Lung (tissue), 11 donors: ENCODE measurements at regions not wholly inside any gene's neighbourhood (a gene's known extent, or its start where the extent isn't known, plus 50 kb on each side); places are given as distances from the start of the nearest gene placed in this dataset.
"Not testable (repeated sequence)": the region's sequence is repeated elsewhere in the genome, so short reads cannot be mapped to it uniquely, and the experiment has no call there.

Experiments used
- ATAC-seq: fragments of 200-7000 bp; cut with Tn5 transposase; one replicate; pipeline ENCODE4 v1.9.1; 2020; ENCODE audit warnings: moderate number of reproducible peaks; ENCODE audit not compliant: insufficient read depth, low FRiP score
- DNase-seq, 3 donors: peaks; one replicate each; pipeline ENCODE4 v3.0.0-alpha.2; 2013 to 2017
- H3K27ac ChIP-seq, 2 donors: one replicate each; pipeline ENCODE4 v1.5.1; 2013; ENCODE audit warnings: mild to moderate bottlenecking in 2 of 2, moderate library complexity in 2 of 2, control low read depth in 1 of 2, inconsistent platforms in 1 of 2, low read depth in 1 of 2, low read length in 1 of 2
- H3K27me3 ChIP-seq, 3 donors: one replicate each; pipeline ENCODE4 v1.5.1; 2013; ENCODE audit warnings: low read length in 2 of 3; ENCODE audit not compliant: control insufficient read depth in 3 of 3, insufficient read depth in 3 of 3
- H3K36me3 ChIP-seq, 4 donors: one replicate each; pipeline ENCODE4 v1.5.1; 2013; ENCODE audit warnings: low read length in 4 of 4, mild to moderate bottlenecking in 1 of 4, moderate library complexity in 1 of 4; ENCODE audit not compliant: control insufficient read depth in 4 of 4, insufficient read depth in 4 of 4
- H3K4me1 ChIP-seq, 5 donors: one replicate each; pipeline ENCODE4 v1.5.1; 2013; ENCODE audit warnings: low read length in 5 of 5, mild to moderate bottlenecking in 2 of 5, moderate library complexity in 1 of 5; ENCODE audit not compliant: control insufficient read depth in 5 of 5, insufficient read depth in 5 of 5
- H3K4me3 ChIP-seq: one replicate; pipeline ENCODE4 v1.5.1; 2013; ENCODE audit warnings: mild to moderate bottlenecking, control low read depth, moderate library complexity
- H3K9ac ChIP-seq, 2 donors: one replicate each; pipeline ENCODE4 v1.5.1; 2013; ENCODE audit warnings: low read length in 2 of 2, control low read depth in 1 of 2; ENCODE audit not compliant: insufficient read depth in 1 of 2
- H3K9me3 ChIP-seq, 4 donors: one replicate each; pipeline ENCODE4 v1.5.1; 2013; ENCODE audit warnings: low read length in 3 of 4, mild to moderate bottlenecking in 1 of 4, moderate library complexity in 1 of 4; ENCODE audit not compliant: control insufficient read depth in 4 of 4, insufficient read depth in 3 of 4
- WGBS, 2 donors: extraction: QIAGEN DNeasy Blood & Tissue Kit; methylation state at CpG; one replicate each; pipeline ENCODE4 v1.1.7; 2013; 5-methylcytosine and 5-hydroxymethylcytosine counted together
- TF ChIP-seq, protein P1 (sequence below): IDR thresholded peaks from 2 replicates; pipeline ENCODE4 v1.5.1; 2012; ENCODE audit warnings: mild to moderate bottlenecking; ENCODE audit errors: control extremely low read depth, extremely low read depth
- donor health status: control.
- donor health status: control.
- donor health status: Bipolar disorder and iron deficiency.
- donor health status: healthy.
- donor health status: DM: yes; HTN: yes; CAD: no.

DNA sequence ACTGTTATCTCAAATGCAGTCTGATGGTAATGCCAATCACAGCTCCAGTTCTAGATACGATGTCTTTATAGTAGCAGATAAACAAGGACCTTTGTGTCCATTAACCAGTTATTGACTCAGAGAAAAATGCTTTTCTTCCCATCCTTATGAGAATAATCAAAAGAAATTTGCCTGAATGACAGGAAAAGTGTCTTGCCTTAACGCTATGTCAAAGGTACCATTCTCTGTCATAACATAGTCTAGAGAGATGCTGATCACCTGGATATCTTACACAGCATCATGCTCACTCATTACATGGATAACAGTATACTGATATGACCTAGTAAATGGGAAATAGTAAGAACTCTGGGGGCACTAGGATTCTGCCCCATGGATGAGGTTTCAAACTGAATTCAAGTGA lies 151.7 kb upstream of the NEGR1 start:
- Histone ChIP-seq H3K27ac (no peak overlapping the region), H3K9ac (no peak overlapping the region), H3K4me1 (no peaks in the 10 kb centered on the region), H3K27me3 (no peaks in the 10 kb centered on the region), H3K36me3 (no peaks in the 10 kb centered on the region), H3K4me3 (no peak overlapping the region), H3K9me3 (no peaks in the 10 kb centered on the region)
- no peak for DNase-seq
- ATAC-seq: no peak
- TF ChIP-seq, protein P1, sequence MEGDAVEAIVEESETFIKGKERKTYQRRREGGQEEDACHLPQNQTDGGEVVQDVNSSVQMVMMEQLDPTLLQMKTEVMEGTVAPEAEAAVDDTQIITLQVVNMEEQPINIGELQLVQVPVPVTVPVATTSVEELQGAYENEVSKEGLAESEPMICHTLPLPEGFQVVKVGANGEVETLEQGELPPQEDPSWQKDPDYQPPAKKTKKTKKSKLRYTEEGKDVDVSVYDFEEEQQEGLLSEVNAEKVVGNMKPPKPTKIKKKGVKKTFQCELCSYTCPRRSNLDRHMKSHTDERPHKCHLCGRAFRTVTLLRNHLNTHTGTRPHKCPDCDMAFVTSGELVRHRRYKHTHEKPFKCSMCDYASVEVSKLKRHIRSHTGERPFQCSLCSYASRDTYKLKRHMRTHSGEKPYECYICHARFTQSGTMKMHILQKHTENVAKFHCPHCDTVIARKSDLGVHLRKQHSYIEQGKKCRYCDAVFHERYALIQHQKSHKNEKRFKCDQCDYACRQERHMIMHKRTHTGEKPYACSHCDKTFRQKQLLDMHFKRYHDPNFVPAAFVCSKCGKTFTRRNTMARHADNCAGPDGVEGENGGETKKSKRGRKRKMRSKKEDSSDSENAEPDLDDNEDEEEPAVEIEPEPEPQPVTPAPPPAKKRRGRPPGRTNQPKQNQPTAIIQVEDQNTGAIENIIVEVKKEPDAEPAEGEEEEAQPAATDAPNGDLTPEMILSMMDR: no peak
- WGBS, 2 donors: 83 to 90% methylated on average over 2 of the region's 2 CpGs

GRCh38 chr1:72433591-72433990 lies 151.3 kb upstream of the NEGR1 start:
- DNase-seq (no peak), ATAC-seq (no peak)
- no peaks in the 10 kb centered on the region for H3K9me3 ChIP-seq
- H3K9ac ChIP-seq: no peak overlapping the region
- TF ChIP-seq, protein P1: no peak
- no peaks in the 10 kb centered on the region for H3K36me3 ChIP-seq
- no peak overlapping the region for H3K27ac ChIP-seq
- H3K4me1 ChIP-seq: no peaks in the 10 kb centered on the region
- 77 to 91% methylated on average over 2 of the region's 2 CpGs for WGBS, 2 donors
- H3K27me3 ChIP-seq: no peaks in the 10 kb centered on the region
- H3K4me3 ChIP-seq: no peak overlapping the region

- TF ChIP-seq, protein P1: no peak
- H3K9ac ChIP-seq: no peak overlapping the region
- WGBS, 2 donors: 55 to 73% methylated on average over 5 of the region's 5 CpGs
- ATAC-seq (no peak), DNase-seq (no peak)
- no peaks in the 10 kb centered on the region for H3K36me3 ChIP-seq
- no peaks in the 10 kb centered on the region for H3K27me3 ChIP-seq
- H3K27ac ChIP-seq: no peak overlapping the region
- H3K4me3 ChIP-seq: no peak overlapping the region
- H3K4me1 ChIP-seq: no peaks in the 10 kb centered on the region
- H3K9me3 ChIP-seq: no peaks in the 10 kb centered on the region
Observed at GRCh38 chr1:72432645-72433267, 150.4 kb upstream of the NEGR1 start.

GRCh38 chr1:72431810-72432209 lies 149.5 kb upstream of the NEGR1 start:
- DNase-seq: no peak
- Histone ChIP-seq H3K27me3 (no peaks in the 10 kb centered on the region), H3K4me1 (no peaks in the 10 kb centered on the region), H3K27ac (no peak overlapping the region), H3K4me3 (no peak overlapping the region), H3K9me3 (no peaks in the 10 kb centered on the region), H3K36me3 (no peaks in the 10 kb centered on the region), H3K9ac (no peak overlapping the region)
- no peak for ATAC-seq
- 84 to 90% methylated on average over 2 of the region's 2 CpGs for WGBS, 2 donors
- TF ChIP-seq, protein P1: no peak

DNA sequence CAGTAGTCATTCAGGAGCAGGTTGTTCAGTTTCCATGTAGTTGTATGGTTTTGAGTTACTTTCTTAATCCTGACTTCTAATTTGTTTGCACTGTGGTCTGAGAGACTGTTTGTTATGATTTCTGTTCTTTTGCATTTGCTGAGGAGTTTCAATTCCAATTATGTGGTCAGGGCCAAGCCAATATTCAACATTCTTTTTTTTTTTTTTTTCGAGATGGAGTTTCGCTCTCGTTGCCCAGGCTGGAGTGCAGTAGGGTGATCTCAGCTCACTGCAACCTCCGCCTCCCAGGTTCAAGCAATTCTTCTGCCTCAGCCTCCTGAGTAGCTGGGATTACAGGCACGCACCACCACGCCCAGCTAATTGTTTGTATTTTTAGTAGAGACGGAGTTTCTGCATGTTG lies 145.9 kb upstream of the NEGR1 start:
- not testable (repeated sequence) for H3K4me3 ChIP-seq, ATAC-seq, H3K27ac ChIP-seq, H3K36me3 ChIP-seq, H3K27me3 ChIP-seq, H3K9me3 ChIP-seq, DNase-seq, H3K4me1 ChIP-seq, H3K9ac ChIP-seq
- 91 to 96% methylated on average over 7 of the region's 7 CpGs for WGBS, 2 donors
